Smooth muscle cell (in vitro differentiated cells): ENCODE measurements at regions not wholly inside any gene's neighbourhood (a gene's known extent, or its start where the extent isn't known, plus 50 kb on each side); places are given as distances from the start of the nearest gene placed in this dataset.

Source experiments
- DNase-seq: peaks from one replicate; lab custom pipeline; 2025; ENCODE audit not compliant: unreplicated experiment; lab: John Stamatoyannopoulos, UW
- H2AFZ ChIP-seq: fragments of 200-600 bp; sonication (generic); 2 replicates; pipeline ENCODE4 v1.6.0; 2016; ENCODE audit warnings: antibody characterized with exemption, low read depth, mild to moderate bottlenecking
- H3F3A ChIP-seq: fragments of 200-600 bp; sonication (generic); 2 replicates; pipeline ENCODE4 v1.6.0; 2017; ENCODE audit warnings: antibody characterized with exemption, low read depth
- H3K27ac ChIP-seq: fragments of 200-600 bp; sonication (generic); 2 replicates; pipeline ENCODE4 v1.5.1; 2016; ENCODE audit warnings: low read depth, mild to moderate bottlenecking
- H3K27me3 ChIP-seq: fragments of 200-600 bp; sonication (generic); 2 replicates; pipeline ENCODE4 v1.6.1; 2016; ENCODE audit warnings: low read depth, mild to moderate bottlenecking
- H3K36me3 ChIP-seq: fragments of 200-600 bp; sonication (generic); 2 replicates; pipeline ENCODE4 v1.5.1; 2016; ENCODE audit warnings: low read depth
- H3K4me1 ChIP-seq: fragments of 200-600 bp; sonication (generic); 2 replicates; pipeline ENCODE4 v1.5.1; 2016; ENCODE audit warnings: low read depth
- H3K4me2 ChIP-seq: fragments of 200-600 bp; sonication (generic); 2 replicates; pipeline ENCODE4 v1.6.0; 2016; ENCODE audit warnings: mild to moderate bottlenecking
- H3K4me3 ChIP-seq: fragments of 200-600 bp; sonication (generic); 2 replicates; pipeline ENCODE4 v1.5.1; 2016; ENCODE audit warnings: mild to moderate bottlenecking
- H3K79me2 ChIP-seq: fragments of 200-600 bp; sonication (generic); 2 replicates; pipeline ENCODE4 v1.6.0; 2016; ENCODE audit warnings: low read depth, mild to moderate bottlenecking
- H3K9ac ChIP-seq: fragments of 200-600 bp; sonication (generic); 2 replicates; pipeline ENCODE4 v1.6.0; 2016; ENCODE audit warnings: low read depth
- H3K9me3 ChIP-seq: fragments of 200-600 bp; sonication (generic); replicated peaks from 2 replicates; pipeline ENCODE4 v1.5.1; 2016; ENCODE audit warnings: low read depth
- H4K20me1 ChIP-seq: fragments of 200-600 bp; sonication (generic); 2 replicates; pipeline ENCODE4 v1.6.0; 2016; ENCODE audit warnings: low read depth
- WGBS: methylation state at CpG from one replicate; pipeline ENCODE4 v1.1.7; 2016; ENCODE audit warnings: low lambda C conversion rate; 5-methylcytosine and 5-hydroxymethylcytosine counted together
- TF ChIP-seq, protein P1 (sequence below): fragments of 200-600 bp; sonication (generic); IDR thresholded peaks from 2 replicates; pipeline ENCODE4 v1.5.1; 2017; ENCODE audit warnings: borderline replicate concordance, mild to moderate bottlenecking, antibody characterized with exemption; ENCODE audit not compliant: insufficient read depth, poor library complexity, severe bottlenecking

DNA sequence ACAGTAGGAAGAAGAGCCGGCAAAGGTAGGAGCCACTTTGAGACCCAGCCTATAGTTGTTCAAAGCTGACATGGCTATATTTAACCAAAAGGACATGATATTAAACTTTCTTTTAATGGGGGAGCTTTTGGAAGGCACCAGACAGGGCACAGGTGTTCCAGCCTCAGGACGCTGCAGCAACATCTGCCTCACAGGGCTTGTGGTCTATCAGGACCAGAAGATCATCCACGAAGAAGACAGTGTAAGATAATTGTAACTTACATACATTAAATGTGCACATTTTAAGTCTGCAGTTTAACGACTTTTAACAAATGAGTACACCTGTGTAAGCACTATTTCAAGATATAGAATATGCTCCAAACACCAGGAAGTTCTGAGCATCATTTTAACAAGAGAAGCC is 168.2 kb upstream of the PMEPA1 start:
- Histone ChIP-seq H3K9me3 (no peaks in the 10 kb centered on the region), H3K79me2 (no peaks in the 10 kb centered on the region), H3F3A (peaks cover 6% of the 10 kb centered on the region), H3K9ac (no peak overlapping the region), H3K27ac (no peak overlapping the region), H2AFZ (no peak overlapping the region), H3K27me3 (no peaks in the 10 kb centered on the region), H3K4me3 (no peak overlapping the region), H3K4me2 (no peak overlapping the region), H4K20me1 (no peaks in the 10 kb centered on the region), H3K4me1 (peaks cover 15% of the 10 kb centered on the region), H3K36me3 (no peaks in the 10 kb centered on the region)
- TF ChIP-seq, protein P1, sequence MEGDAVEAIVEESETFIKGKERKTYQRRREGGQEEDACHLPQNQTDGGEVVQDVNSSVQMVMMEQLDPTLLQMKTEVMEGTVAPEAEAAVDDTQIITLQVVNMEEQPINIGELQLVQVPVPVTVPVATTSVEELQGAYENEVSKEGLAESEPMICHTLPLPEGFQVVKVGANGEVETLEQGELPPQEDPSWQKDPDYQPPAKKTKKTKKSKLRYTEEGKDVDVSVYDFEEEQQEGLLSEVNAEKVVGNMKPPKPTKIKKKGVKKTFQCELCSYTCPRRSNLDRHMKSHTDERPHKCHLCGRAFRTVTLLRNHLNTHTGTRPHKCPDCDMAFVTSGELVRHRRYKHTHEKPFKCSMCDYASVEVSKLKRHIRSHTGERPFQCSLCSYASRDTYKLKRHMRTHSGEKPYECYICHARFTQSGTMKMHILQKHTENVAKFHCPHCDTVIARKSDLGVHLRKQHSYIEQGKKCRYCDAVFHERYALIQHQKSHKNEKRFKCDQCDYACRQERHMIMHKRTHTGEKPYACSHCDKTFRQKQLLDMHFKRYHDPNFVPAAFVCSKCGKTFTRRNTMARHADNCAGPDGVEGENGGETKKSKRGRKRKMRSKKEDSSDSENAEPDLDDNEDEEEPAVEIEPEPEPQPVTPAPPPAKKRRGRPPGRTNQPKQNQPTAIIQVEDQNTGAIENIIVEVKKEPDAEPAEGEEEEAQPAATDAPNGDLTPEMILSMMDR, result no peak
- DNase-seq, result no peak
- 87% methylated on average over 4 of the region's 4 CpGs for WGBS

DNA sequence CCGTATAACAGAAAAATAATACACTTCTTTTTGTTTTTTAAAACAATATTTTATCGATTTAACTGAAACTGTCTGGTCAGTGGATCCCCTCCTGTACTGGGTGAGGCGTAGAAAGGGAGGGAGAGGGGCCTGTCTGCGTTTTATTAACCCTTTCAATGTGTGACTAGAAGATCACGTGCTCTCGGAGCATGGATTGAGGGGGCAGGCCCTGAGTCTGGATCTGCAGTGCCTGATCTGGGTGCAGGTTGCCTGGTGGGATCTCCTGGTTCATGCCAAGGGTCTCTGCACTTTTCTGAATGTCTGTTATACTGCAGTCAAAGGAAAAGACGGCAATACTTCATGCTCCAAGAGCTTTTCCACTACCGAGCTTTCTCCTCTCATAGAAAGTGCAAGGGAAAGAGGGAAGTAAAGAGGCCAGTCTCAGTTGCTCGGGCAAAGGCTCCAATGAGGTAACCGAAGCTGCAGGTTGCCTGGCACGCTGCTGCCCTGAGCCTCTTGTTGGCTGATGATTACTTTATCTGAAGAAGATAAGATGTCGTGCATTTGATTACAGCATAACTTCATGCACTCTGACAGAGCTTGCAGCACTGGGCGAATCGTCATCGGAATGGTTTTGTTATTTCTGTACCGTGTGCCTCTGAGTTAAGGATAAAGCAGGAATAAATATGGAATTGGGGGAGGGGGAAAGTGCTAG is 167.5 kb upstream of the PMEPA1 start:
- no peaks in the 10 kb centered on the region for H4K20me1 ChIP-seq
- H3K27me3 ChIP-seq, result no peaks in the 10 kb centered on the region
- no peak for DNase-seq
- H3K36me3 ChIP-seq, result no peaks in the 10 kb centered on the region
- H3K9ac ChIP-seq, result no peak overlapping the region
- no peak overlapping the region for H3K4me3 ChIP-seq
- H3K27ac ChIP-seq, result no peak overlapping the region
- no peaks in the 10 kb centered on the region for H3K79me2 ChIP-seq
- H3K4me2 ChIP-seq, result no peak overlapping the region
- peaks cover 14% of the 10 kb centered on the region for H3K4me1 ChIP-seq
- TF ChIP-seq, protein P1, result no peak
- peaks cover 6% of the 10 kb centered on the region for H3F3A ChIP-seq
- 75% methylated on average over 16 of the region's 16 CpGs for WGBS
- no peaks in the 10 kb centered on the region for H3K9me3 ChIP-seq
- H2AFZ ChIP-seq, result no peak overlapping the region

DNA sequence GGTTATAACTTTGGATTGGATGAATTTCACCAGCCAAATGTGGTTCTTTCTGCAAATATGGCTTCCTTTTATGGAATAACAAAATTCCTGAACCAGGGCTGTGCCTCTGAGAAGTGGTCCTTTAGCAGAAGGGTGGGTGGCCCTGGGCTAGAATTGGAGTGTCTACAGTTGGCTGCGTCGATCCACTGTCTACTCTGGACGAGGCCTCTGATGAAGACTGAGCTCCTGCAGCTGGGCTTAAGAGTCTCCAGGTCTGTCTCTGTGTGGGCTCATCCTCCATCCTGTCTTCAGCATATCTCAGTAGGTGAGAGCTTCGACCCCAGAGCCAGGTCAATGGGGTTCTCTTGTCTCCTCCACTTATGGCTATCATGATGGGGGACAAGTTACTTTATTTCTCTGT is 166.3 kb upstream of the PMEPA1 start:
- WGBS, result 91% methylated on average over 4 of the region's 4 CpGs
- no peaks in the 10 kb centered on the region for H3K36me3 ChIP-seq
- H3K9me3 ChIP-seq, result no peaks in the 10 kb centered on the region

More for the DNA sequence above, 166.3 kb upstream of the PMEPA1 start:
- Histone ChIP-seq H3F3A (peaks cover 6% of the 10 kb centered on the region), H4K20me1 (no peaks in the 10 kb centered on the region), H3K4me1 (peaks cover 11% of the 10 kb centered on the region), H3K4me3 (no peak overlapping the region), H3K4me2 (no peak overlapping the region), H3K9ac (no peak overlapping the region), H3K27me3 (no peaks in the 10 kb centered on the region), H3K79me2 (no peaks in the 10 kb centered on the region), H3K27ac (no peak overlapping the region), H2AFZ (no peak overlapping the region)
- TF ChIP-seq, protein P1, result no peak
- DNase-seq, result no peak
